Panc1 (cell line): ENCODE measurements at regions not wholly inside any gene's neighbourhood (a gene's known extent, or its start where the extent isn't known, plus 50 kb on each side); places are given as distances from the start of the nearest gene placed in this dataset.

Experiments
- CTCF ChIP-seq: fragments of 450-650 bp; IDR thresholded peaks from 2 replicates; pipeline ENCODE4 v1.5.1; 2017; ENCODE audit warnings: mild to moderate bottlenecking
- POLR2AphosphoS5 ChIP-seq: IDR thresholded peaks from 2 replicates; pipeline ENCODE4 v1.6.1; 2012; ENCODE audit warnings: mild to moderate bottlenecking, low read depth, low read length, moderate library complexity
- REST ChIP-seq, 2 experiments: IDR thresholded peaks; 2 replicates each; pipeline ENCODE4 v1.6.1; 2011 to 2012; ENCODE audit warnings: low read depth in 2 of 2, control low read depth in 1 of 2, low read length in 1 of 2, mild to moderate bottlenecking in 1 of 2, moderate library complexity in 1 of 2; ENCODE audit not compliant: insufficient read depth in 1 of 2
- SIN3A ChIP-seq: IDR thresholded peaks from 2 replicates; pipeline ENCODE4 v1.6.1; 2012; ENCODE audit warnings: low read depth, mild to moderate bottlenecking, low read length, moderate library complexity, borderline replicate concordance; ENCODE audit not compliant: insufficient read depth
- TCF7L2 ChIP-seq: IDR thresholded peaks from 2 replicates; pipeline ENCODE4 v1.6.1; 2011; ENCODE audit warnings: mild to moderate bottlenecking, low read depth, low read length, inconsistent platforms

GRCh38 chr3:127441764-127442163 lies 148.8 kb downstream of the TPRA1 start:
- TF ChIP-seq CTCF (no peak), POLR2AphosphoS5 (no peak), TCF7L2 (no peak), REST (IDR thresholded peaks at IDR 0.05; ENCODE audit: insufficient read depth in 1 of 2, low read depth in 2 of 2, low read length in 1 of 2) (no peak), SIN3A (no peak)
